SK-N-MC (cell line): ENCODE measurements at regions not wholly inside any gene's neighbourhood (a gene's known extent, or its start where the extent isn't known, plus 50 kb on each side); places are given as distances from the start of the nearest gene placed in this dataset.

Experiments
- EZH2 ChIP-seq: fragments of 200-600 bp; sonication (generic); IDR thresholded peaks from one replicate; pipeline ENCODE4 v1.6.1; 2017; ENCODE audit warnings: antibody characterized with exemption
- FOXP2 ChIP-seq: optimal IDR thresholded peaks from 2 replicates; pipeline ENCODE3; 2011; ENCODE audit warnings: mild to moderate bottlenecking, moderate library complexity; ENCODE audit not compliant: insufficient read depth; ENCODE audit errors: extremely low read length, control extremely low read depth
- POLR2AphosphoS5 ChIP-seq: IDR thresholded peaks from 2 replicates; pipeline ENCODE4 v1.6.1; 2012; ENCODE audit warnings: mild to moderate bottlenecking, low read depth, low read length, borderline replicate concordance

GRCh38 chr18:38751898-38752297 is 1186.3 kb upstream of the CELF4 start:
- TF ChIP-seq POLR2AphosphoS5 (no peak), EZH2 (no peak), FOXP2 (no peak)
